HL-60 (cell line): ENCODE measurements at regions not wholly inside any gene's neighbourhood (a gene's known extent, or its start where the extent isn't known, plus 50 kb on each side); places are given as distances from the start of the nearest gene placed in this dataset.

Experiments
- DNase-seq, 2 experiments: peaks; one replicate each; pipeline ENCODE4 v3.0.0-alpha.2; 2010 to 2020; ENCODE audit warnings: low read depth in 1 of 2, low spot score in 1 of 2
- H3K27ac ChIP-seq: fragments of 250-450 bp; sonication (Bioruptor Pico); replicated peaks from 2 replicates; pipeline ENCODE4 v1.5.1; 2020; ENCODE audit warnings: mild to moderate bottlenecking, moderate library complexity
- H3K27me3 ChIP-seq: fragments of 250-450 bp; sonication (Bioruptor Pico); 2 replicates; pipeline ENCODE4 v1.5.1; 2021; ENCODE audit warnings: mild to moderate bottlenecking, moderate library complexity; ENCODE audit not compliant: insufficient read depth, poor library complexity, severe bottlenecking
- H3K4me3 ChIP-seq: replicated peaks from 2 replicates; pipeline ENCODE4 v1.5.1; 2011; ENCODE audit warnings: mild to moderate bottlenecking, control low read depth, low read length; ENCODE audit not compliant: insufficient read depth
- CTCF ChIP-seq: IDR thresholded peaks from one replicate; pipeline ENCODE4 v1.5.1; 2011; ENCODE audit warnings: low read length, control low read depth, inconsistent platforms; ENCODE audit not compliant: insufficient read depth
- GABPA ChIP-seq: IDR thresholded peaks from 2 replicates; pipeline ENCODE4 v1.6.1; 2012; ENCODE audit warnings: low read depth
- POLR2AphosphoS5 ChIP-seq: IDR thresholded peaks from 2 replicates; pipeline ENCODE4 v1.6.1; 2012; ENCODE audit warnings: low read depth
- REST ChIP-seq: IDR thresholded peaks from 2 replicates; pipeline ENCODE4 v1.6.1; 2012; ENCODE audit warnings: low read depth; ENCODE audit not compliant: insufficient replicate concordance
- SPI1 ChIP-seq: IDR thresholded peaks from 2 replicates; pipeline ENCODE4 v1.6.1; 2012; ENCODE audit warnings: low read depth, mild to moderate bottlenecking, borderline replicate concordance

DNA sequence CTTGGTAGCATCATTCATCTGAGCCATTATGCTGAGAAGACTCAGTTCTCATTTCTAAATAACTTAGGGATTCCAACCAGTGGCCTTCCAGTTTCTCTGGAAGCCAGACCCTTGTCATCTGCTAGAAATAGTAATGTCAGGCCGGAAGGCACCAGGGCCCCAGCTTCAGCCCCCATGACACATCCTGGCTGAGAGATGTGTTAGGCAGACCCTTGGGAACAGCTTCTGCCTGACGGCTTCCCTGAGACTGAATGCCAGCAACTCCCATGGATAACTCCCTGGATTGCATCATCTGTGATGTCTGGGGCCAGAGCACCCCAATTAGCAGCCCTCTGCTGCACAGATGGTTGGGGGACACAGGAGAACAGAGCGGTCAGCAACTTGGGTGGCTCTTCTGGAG, 583.5 kb upstream of the TBX3 start:
- TF ChIP-seq REST (no peak), GABPA (no peak), CTCF (no peak), SPI1 (no peak), POLR2AphosphoS5 (no peak)
- no peak for DNase-seq
- Histone ChIP-seq H3K27me3 (no peaks in the 10 kb centered on the region), H3K4me3 (no peak overlapping the region), H3K27ac (no peak overlapping the region)

DNA sequence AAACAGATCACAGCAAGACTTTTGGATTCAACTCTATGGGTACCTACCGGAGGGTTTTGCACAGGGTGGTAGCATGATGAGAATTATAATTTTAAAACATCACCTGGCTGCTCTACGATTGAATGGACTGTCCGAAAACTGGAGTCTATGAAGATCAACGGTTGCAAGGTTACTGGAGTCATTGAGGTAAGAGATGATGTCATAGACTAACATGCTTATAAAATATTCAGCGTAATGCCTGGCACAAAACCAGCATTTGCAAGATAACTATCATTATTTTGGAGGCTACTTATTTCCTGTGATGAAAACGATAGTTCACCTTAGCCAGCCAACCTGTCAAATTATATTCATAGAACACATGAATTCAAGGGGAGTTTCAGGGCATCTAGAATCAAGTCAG, 580.6 kb upstream of the TBX3 start:
- TF ChIP-seq POLR2AphosphoS5 (no peak), SPI1 (no peak), GABPA (no peak), REST (no peak), CTCF (no peak)
- H3K27ac ChIP-seq = no peak overlapping the region
- H3K27me3 ChIP-seq = no peaks in the 10 kb centered on the region
- no peak overlapping the region for H3K4me3 ChIP-seq
- no peak for DNase-seq

- Histone ChIP-seq H3K27ac (no peak overlapping the region), H3K27me3 (no peaks in the 10 kb centered on the region), H3K4me3 (no peak overlapping the region)
- no peak for TF ChIP-seq SPI1
- no peak for TF ChIP-seq CTCF
- TF ChIP-seq REST = no peak
- TF ChIP-seq POLR2AphosphoS5 = no peak
- no peak for TF ChIP-seq GABPA
- no peak for DNase-seq
Measured at GRCh38 chr12:115261691-115262398, 577.9 kb upstream of the TBX3 start.
